OCI-LY1 (cell line): ENCODE measurements at regions not wholly inside any gene's neighbourhood (a gene's known extent, or its start where the extent isn't known, plus 50 kb on each side); places are given as distances from the start of the nearest gene placed in this dataset.

Experiments
- H2AFZ ChIP-seq: fragments of 200-600 bp; sonication (generic), shearing (Covaris generic); 2 replicates; pipeline ENCODE4 v1.6.0; 2014; ENCODE audit warnings: antibody characterized with exemption, mild to moderate bottlenecking, low read length
- H3F3A ChIP-seq: fragments of 200-600 bp; sonication (generic), shearing (Covaris generic); 2 replicates; pipeline ENCODE4 v1.6.0; 2014; ENCODE audit warnings: mild to moderate bottlenecking, antibody characterized with exemption, low read length, moderate library complexity; ENCODE audit not compliant: insufficient read depth
- H3K27ac ChIP-seq: fragments of 200-600 bp; sonication (generic); 2 replicates; pipeline ENCODE4 v1.5.1; 2014; ENCODE audit warnings: low read length, mixed run types, mild to moderate bottlenecking, low read depth; ENCODE audit not compliant: poor library complexity, severe bottlenecking
- H3K27me3 ChIP-seq: fragments of 200-600 bp; sonication (generic); 2 replicates; pipeline ENCODE4 v1.6.0; 2014; ENCODE audit warnings: antibody characterized with exemption, mild to moderate bottlenecking, low read length, moderate library complexity; ENCODE audit not compliant: insufficient read depth
- H3K36me3 ChIP-seq: fragments of 200-600 bp; sonication (generic); 2 replicates; pipeline ENCODE4 v1.6.1; 2014; ENCODE audit warnings: mild to moderate bottlenecking, antibody characterized with exemption, low read length, moderate library complexity, mixed read lengths; ENCODE audit not compliant: insufficient read depth
- H3K4me1 ChIP-seq: fragments of 200-600 bp; sonication (generic); 2 replicates; pipeline ENCODE4 v1.5.1; 2014; ENCODE audit warnings: mild to moderate bottlenecking, low read length, moderate library complexity; ENCODE audit not compliant: insufficient read depth, severe bottlenecking
- H3K4me2 ChIP-seq: fragments of 200-600 bp; sonication (generic), shearing (Covaris generic); 2 replicates; pipeline ENCODE4 v1.6.1; 2014; ENCODE audit warnings: low read length
- H3K4me3 ChIP-seq: fragments of 200-600 bp; sonication (generic); 2 replicates; pipeline ENCODE4 v1.5.1; 2014; ENCODE audit warnings: low read length, low read depth, mild to moderate bottlenecking, mixed read lengths; ENCODE audit not compliant: poor library complexity, severe bottlenecking
- H3K79me2 ChIP-seq: fragments of 200-600 bp; shearing (Covaris generic); 2 replicates; pipeline ENCODE4 v1.6.1; 2016; ENCODE audit warnings: mixed run types, low read length, mixed read lengths; ENCODE audit not compliant: insufficient read depth
- H3K9ac ChIP-seq: fragments of 200-600 bp; sonication (generic), shearing (Covaris generic); 2 replicates; pipeline ENCODE4 v1.6.1; 2014; ENCODE audit warnings: mild to moderate bottlenecking, low read length, mixed read lengths
- H3K9me2 ChIP-seq: fragments of 200-600 bp; sonication (generic), shearing (Covaris generic); 2 replicates; pipeline ENCODE4 v1.6.1; 2014; ENCODE audit warnings: low read depth, mild to moderate bottlenecking, low read length, mixed read lengths
- H3K9me3 ChIP-seq: fragments of 200-600 bp; shearing (Covaris generic); 2 replicates; pipeline ENCODE4 v1.6.1; 2014; ENCODE audit warnings: low read length, mixed read lengths
- H4K20me1 ChIP-seq: fragments of 200-600 bp; sonication (generic), shearing (Covaris generic); 2 replicates; pipeline ENCODE4 v1.6.0; 2016; ENCODE audit warnings: mild to moderate bottlenecking, low read length; ENCODE audit not compliant: insufficient read depth
- EZH2 ChIP-seq: fragments of 200-600 bp; sonication (generic), shearing (Covaris generic); IDR thresholded peaks from 2 replicates; pipeline ENCODE4 v1.8.0; 2017; ENCODE audit warnings: borderline replicate concordance, mixed run types, mild to moderate bottlenecking, antibody characterized with exemption, low read length, moderate library complexity, mixed read lengths
- TF ChIP-seq, protein P1 (sequence below): fragments of 200-600 bp; sonication (generic), shearing (Covaris generic); IDR thresholded peaks from 2 replicates; pipeline ENCODE4 v1.5.1; 2017; ENCODE audit warnings: mild to moderate bottlenecking, antibody characterized with exemption, low read length, moderate library complexity, mixed read lengths

DNA sequence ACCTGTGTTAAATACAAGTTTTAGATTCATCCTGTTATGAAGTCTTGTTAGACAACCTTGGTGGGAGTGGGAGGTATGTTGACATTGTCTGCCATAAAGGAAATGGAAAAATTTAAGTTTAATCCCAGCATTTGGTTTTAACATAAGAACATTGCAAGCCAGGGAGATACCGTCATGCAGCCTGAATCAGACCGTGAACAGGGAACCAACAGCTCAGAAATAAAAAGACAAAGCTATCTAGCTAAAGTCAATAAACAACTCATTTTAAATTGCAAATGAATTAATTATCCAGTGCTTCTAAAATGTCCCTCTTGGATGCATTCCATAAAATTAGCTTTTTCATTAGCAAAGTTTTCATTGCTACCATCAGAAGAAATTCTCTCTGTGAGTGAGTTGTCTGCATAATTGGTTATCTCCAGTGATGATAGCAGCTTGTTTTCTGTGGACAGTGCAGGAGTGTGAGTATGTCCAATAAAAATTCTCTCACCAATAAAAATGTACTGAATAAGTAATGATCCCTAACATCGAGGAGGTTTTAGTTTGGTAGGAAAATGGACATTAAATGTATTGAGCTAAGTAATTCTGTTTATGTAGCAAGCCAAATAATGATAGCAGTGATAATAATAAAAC, 170.6 kb upstream of the TMTC4 start:
- no peak overlapping the region for H3K4me3 ChIP-seq
- H3K4me1 ChIP-seq = no peaks in the 10 kb centered on the region
- no peaks in the 10 kb centered on the region for H3K9me2 ChIP-seq
- H4K20me1 ChIP-seq = no peaks in the 10 kb centered on the region
- no peaks in the 10 kb centered on the region for H3K27me3 ChIP-seq
- no peaks in the 10 kb centered on the region for H3K79me2 ChIP-seq
- no peaks in the 10 kb centered on the region for H3K36me3 ChIP-seq
- no peak for TF ChIP-seq EZH2
- TF ChIP-seq, protein P1, sequence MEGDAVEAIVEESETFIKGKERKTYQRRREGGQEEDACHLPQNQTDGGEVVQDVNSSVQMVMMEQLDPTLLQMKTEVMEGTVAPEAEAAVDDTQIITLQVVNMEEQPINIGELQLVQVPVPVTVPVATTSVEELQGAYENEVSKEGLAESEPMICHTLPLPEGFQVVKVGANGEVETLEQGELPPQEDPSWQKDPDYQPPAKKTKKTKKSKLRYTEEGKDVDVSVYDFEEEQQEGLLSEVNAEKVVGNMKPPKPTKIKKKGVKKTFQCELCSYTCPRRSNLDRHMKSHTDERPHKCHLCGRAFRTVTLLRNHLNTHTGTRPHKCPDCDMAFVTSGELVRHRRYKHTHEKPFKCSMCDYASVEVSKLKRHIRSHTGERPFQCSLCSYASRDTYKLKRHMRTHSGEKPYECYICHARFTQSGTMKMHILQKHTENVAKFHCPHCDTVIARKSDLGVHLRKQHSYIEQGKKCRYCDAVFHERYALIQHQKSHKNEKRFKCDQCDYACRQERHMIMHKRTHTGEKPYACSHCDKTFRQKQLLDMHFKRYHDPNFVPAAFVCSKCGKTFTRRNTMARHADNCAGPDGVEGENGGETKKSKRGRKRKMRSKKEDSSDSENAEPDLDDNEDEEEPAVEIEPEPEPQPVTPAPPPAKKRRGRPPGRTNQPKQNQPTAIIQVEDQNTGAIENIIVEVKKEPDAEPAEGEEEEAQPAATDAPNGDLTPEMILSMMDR = no peak
- no peak overlapping the region for H3K4me2 ChIP-seq
- H3K9me3 ChIP-seq = no peaks in the 10 kb centered on the region
- no peak overlapping the region for H3K9ac ChIP-seq
- no peak overlapping the region for H3K27ac ChIP-seq
- H3F3A ChIP-seq = no peaks in the 10 kb centered on the region
- H2AFZ ChIP-seq = no peak overlapping the region

DNA sequence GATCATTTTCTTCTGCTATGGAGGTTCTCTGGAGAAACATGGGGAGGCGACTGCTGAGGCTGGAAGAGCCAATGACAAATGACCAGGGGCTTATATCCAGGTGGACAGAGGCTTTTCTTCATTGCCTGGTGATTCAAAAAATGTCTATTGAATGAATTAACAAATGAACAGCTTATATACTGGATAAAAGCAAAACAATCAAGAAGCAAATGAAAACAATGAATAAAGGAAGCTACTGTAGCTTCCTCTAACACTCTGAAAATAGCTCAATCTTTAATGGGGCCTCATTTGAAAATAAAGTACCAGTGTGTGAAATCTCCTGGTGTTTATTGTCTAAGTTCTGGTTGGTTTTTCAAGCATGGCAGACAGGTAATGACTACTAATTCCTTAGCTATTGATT, 167.5 kb upstream of the TMTC4 start:
- Histone ChIP-seq H3K9me2 (no peaks in the 10 kb centered on the region), H3K79me2 (no peaks in the 10 kb centered on the region), H4K20me1 (no peaks in the 10 kb centered on the region), H3K27ac (no peak overlapping the region), H3F3A (no peaks in the 10 kb centered on the region), H3K4me2 (no peak overlapping the region), H3K27me3 (no peaks in the 10 kb centered on the region), H3K4me3 (no peak overlapping the region), H2AFZ (no peak overlapping the region), H3K4me1 (no peaks in the 10 kb centered on the region), H3K36me3 (no peaks in the 10 kb centered on the region), H3K9me3 (no peaks in the 10 kb centered on the region), H3K9ac (no peak overlapping the region)
- no peak for TF ChIP-seq EZH2
- TF ChIP-seq, protein P1 = no peak

DNA sequence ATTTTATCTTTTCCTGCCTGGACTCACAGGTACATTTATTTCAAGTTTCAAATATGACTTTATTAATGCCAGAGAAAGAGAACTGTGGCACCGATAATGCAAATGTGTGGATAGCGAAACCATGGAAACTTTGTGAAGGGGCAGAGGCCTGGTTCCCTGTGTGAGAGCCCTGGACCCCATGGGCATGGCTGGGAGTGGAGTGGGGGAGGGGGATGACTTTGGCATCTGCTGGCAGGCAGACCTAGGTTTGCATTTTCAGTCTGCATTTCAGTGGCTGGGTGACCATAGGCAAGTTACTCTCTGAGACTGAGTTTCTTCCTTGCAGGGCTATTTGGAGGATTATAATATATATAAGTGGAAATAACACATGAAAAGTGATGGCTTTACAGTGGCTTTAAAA, 163.8 kb upstream of the TMTC4 start:
- H3K9ac ChIP-seq = no peak overlapping the region
- H4K20me1 ChIP-seq = no peaks in the 10 kb centered on the region; the same call in 1 of the 2 replicates
- TF ChIP-seq, protein P1 = no peak
- TF ChIP-seq EZH2 = no peak
- no peak overlapping the region for H3K27ac ChIP-seq
- no peak overlapping the region for H3K4me3 ChIP-seq
- no peaks in the 10 kb centered on the region for H3K9me2 ChIP-seq
- H3K79me2 ChIP-seq = no peaks in the 10 kb centered on the region
- H2AFZ ChIP-seq = no peak overlapping the region
- H3F3A ChIP-seq = no peaks in the 10 kb centered on the region
- no peaks in the 10 kb centered on the region for H3K4me1 ChIP-seq
- H3K36me3 ChIP-seq = no peaks in the 10 kb centered on the region
- no peaks in the 10 kb centered on the region for H3K9me3 ChIP-seq
- no peak overlapping the region for H3K4me2 ChIP-seq
- no peaks in the 10 kb centered on the region for H3K27me3 ChIP-seq
